HCT116 (cell line): ENCODE measurements at regions not wholly inside any gene's neighbourhood (a gene's known extent, or its start where the extent isn't known, plus 50 kb on each side); places are given as distances from the start of the nearest gene placed in this dataset.

Experiments used
- ATAC-seq: fragments of 200-7000 bp; cut with Tn5 transposase; 2 replicates; pipeline ENCODE4 v1.9.1; 2020; ENCODE audit warnings: mild to moderate bottlenecking, moderate library complexity
- BruUV-seq: library from RNA; stranded (reverse); fragments of 400-500 nt; replicated peaks from 2 replicates; lab custom pipeline; 2021; lab: Mats Ljungman, UMichigan
- CTCF ChIA-PET: fragments of 300-600 bp; sonication (Branson Sonifier 250); formaldehyde crosslinking; loops from one replicate; lab custom pipeline; 2021; ENCODE audit warnings: antibody characterized with exemption; lab: Charles Lee
- POLR2A ChIA-PET: fragments of 300-600, 350-600 bp; sonication (Branson Sonifier 250); formaldehyde crosslinking; loops from one replicate; lab custom pipeline; 2021; ENCODE audit warnings: antibody characterized with exemption; lab: Charles Lee
- RAD21 ChIA-PET, 2 experiments: fragments of 300-600 bp; sonication (Branson Sonifier 250); formaldehyde crosslinking; loops; one replicate each; lab custom pipeline; 2023; ENCODE audit warnings: low total read pairs in 2 of 2; ENCODE audit not compliant: uncharacterized antibody in 2 of 2, unreplicated experiment in 2 of 2, low non-redundant PET in 1 of 2; lab: Charles Lee
- DNase-seq: peaks from one replicate; pipeline ENCODE4 v3.0.0-alpha.2; 2010; ENCODE audit warnings: low read depth, low spot score
- H2AFZ ChIP-seq: fragments of 200-600 bp; shearing (Covaris generic), sonication (generic); 2 replicates; pipeline ENCODE4 v1.6.1; 2017; ENCODE audit warnings: low read depth, mixed run types, mixed read lengths, antibody characterized with exemption, low read length; ENCODE audit not compliant: poor library complexity, severe bottlenecking
- H3K27ac ChIP-seq: 2 replicates; pipeline ENCODE4 v1.5.1; 2012; ENCODE audit warnings: low read depth, low read length
- H3K27me3 ChIP-seq: fragments of 200-600 bp; sonication (generic); 2 replicates; pipeline ENCODE4 v1.6.1; 2016; ENCODE audit warnings: mixed run types, low read length, mixed read lengths; ENCODE audit not compliant: insufficient read depth
- H3K36me3 ChIP-seq, 2 experiments: fragments of 200-500 bp in 1 of 2; fragments of 200-600 bp in 1 of 2; sonication (Bioruptor generic) in 1 of 2; sonication (generic) in 1 of 2; 2 replicates each; pipeline versions ENCODE4 v1.5.1 to v1.6.1; 2014 to 2016; ENCODE audit warnings: low read length in 2 of 2, inconsistent platforms in 1 of 2, mixed read lengths in 1 of 2, mixed run types in 1 of 2; ENCODE audit not compliant: insufficient read depth in 2 of 2, control insufficient read depth in 1 of 2
- H3K4me1 ChIP-seq, 2 experiments: fragments of 200-600 bp in 1 of 2; sonication (generic) in 1 of 2; 2 replicates each; pipeline versions ENCODE4 v1.5.1 to v1.6.1; 2012 to 2017; ENCODE audit warnings: low read length in 2 of 2, inconsistent platforms in 1 of 2, mild to moderate bottlenecking in 1 of 2, mixed read lengths in 1 of 2, mixed run types in 1 of 2, moderate library complexity in 1 of 2; ENCODE audit not compliant: insufficient read depth in 2 of 2, control insufficient read depth in 1 of 2
- H3K4me2 ChIP-seq: fragments of 200-600 bp; sonication (generic); 2 replicates; pipeline ENCODE4 v1.6.1; 2017; ENCODE audit warnings: mixed run types, low read length, mixed read lengths
- H3K4me3 ChIP-seq, 2 experiments: fragments of 200-600 bp in 1 of 2; sonication (generic) in 1 of 2; replicated peaks in 1 of 2; 2 replicates each; pipeline ENCODE4 v1.5.1; 2011 to 2016; ENCODE audit warnings: low read length in 2 of 2, control low read depth in 1 of 2, low read depth in 1 of 2, mild to moderate bottlenecking in 1 of 2, mixed read lengths in 1 of 2, mixed run types in 1 of 2
- H3K79me2 ChIP-seq: fragments of 200-600 bp; sonication (generic); 2 replicates; pipeline ENCODE4 v1.6.1; 2017; ENCODE audit warnings: mild to moderate bottlenecking, mixed run types, low read length, moderate library complexity, mixed read lengths; ENCODE audit not compliant: insufficient read depth
- H3K9ac ChIP-seq: fragments of 200-600 bp; sonication (generic); 2 replicates; pipeline ENCODE4 v1.6.1; 2016; ENCODE audit warnings: low read length, mixed read lengths
- H3K9me2 ChIP-seq: fragments of 200-600 bp; sonication (generic), shearing (Covaris generic); 2 replicates; pipeline ENCODE4 v1.6.1; 2017; ENCODE audit warnings: mixed run types, mild to moderate bottlenecking, moderate library complexity; ENCODE audit not compliant: insufficient read depth
- H3K9me3 ChIP-seq, 2 experiments: fragments of 200-500 bp in 1 of 2; fragments of 200-600 bp in 1 of 2; sonication (Bioruptor generic) in 1 of 2; sonication (generic) in 1 of 2; 2 replicates each; pipeline ENCODE4 v1.6.1; 2014 to 2017; ENCODE audit warnings: low read length in 2 of 2, mixed read lengths in 2 of 2, inconsistent platforms in 1 of 2, low read depth in 1 of 2, mild to moderate bottlenecking in 1 of 2, mixed run types in 1 of 2, moderate library complexity in 1 of 2; ENCODE audit not compliant: control insufficient read depth in 1 of 2, insufficient read depth in 1 of 2
- H4K20me1 ChIP-seq: fragments of 200-600 bp; sonication (generic), shearing (Covaris generic); 2 replicates; pipeline ENCODE4 v1.6.1; 2017; ENCODE audit warnings: mixed run types, mild to moderate bottlenecking, moderate library complexity; ENCODE audit not compliant: insufficient read depth
- ATF3 ChIP-seq: IDR thresholded peaks from 2 replicates; pipeline ENCODE4 v1.6.1; 2012
- CBX3 ChIP-seq: IDR thresholded peaks from 2 replicates; pipeline ENCODE4 v1.6.1; 2012; ENCODE audit warnings: low read depth
- CEBPB ChIP-seq: IDR thresholded peaks from 2 replicates; pipeline ENCODE4 v1.6.1; 2012; ENCODE audit warnings: low read depth
- CTCF ChIP-seq, 3 experiments: fragments of 200-600 bp in 1 of 3; sonication (generic) in 1 of 3; IDR thresholded peaks in 2 of 3; conservative IDR thresholded peaks in 1 of 3; 2 replicates each; pipeline ENCODE4 v1.5.1; 2012 to 2017; ENCODE audit warnings: low read depth in 2 of 3, low read length in 2 of 3, antibody characterized with exemption in 1 of 3, borderline replicate concordance in 1 of 3, control low read depth in 1 of 3, mild to moderate bottlenecking in 1 of 3, mixed read lengths in 1 of 3, mixed run types in 1 of 3, moderate library complexity in 1 of 3; ENCODE audit not compliant: insufficient read depth in 1 of 3
- ELF1 ChIP-seq: IDR thresholded peaks from 2 replicates; pipeline ENCODE4 v1.6.1; 2012; ENCODE audit warnings: low read depth, borderline replicate concordance
- EZH2phosphoT487 ChIP-seq: fragments of 200-600 bp; IDR thresholded peaks from 2 replicates; pipeline ENCODE4 v1.6.1; 2018; ENCODE audit warnings: antibody characterized with exemption, borderline replicate concordance
- FOSL1 ChIP-seq: IDR thresholded peaks from 2 replicates; pipeline ENCODE4 v1.6.1; 2012; ENCODE audit warnings: low read depth
- JUND ChIP-seq: IDR thresholded peaks from 2 replicates; pipeline ENCODE4 v1.6.1; 2012
- MAX ChIP-seq: IDR thresholded peaks from 2 replicates; pipeline ENCODE4 v1.6.1; 2012
- POLR2AphosphoS5 ChIP-seq: IDR thresholded peaks from 2 replicates; pipeline ENCODE4 v1.6.1; 2011; ENCODE audit warnings: mild to moderate bottlenecking, low read depth, low read length, moderate library complexity
- RAD21 ChIP-seq: IDR thresholded peaks from 2 replicates; pipeline ENCODE4 v1.6.1; 2012; ENCODE audit warnings: low read depth, mild to moderate bottlenecking
- REST ChIP-seq: IDR thresholded peaks from 2 replicates; pipeline ENCODE4 v1.6.1; 2012; ENCODE audit warnings: low read depth
- SIN3A ChIP-seq: IDR thresholded peaks from 2 replicates; pipeline ENCODE4 v1.6.1; 2012; ENCODE audit warnings: low read depth
- YY1 ChIP-seq: IDR thresholded peaks from 2 replicates; pipeline ENCODE4 v1.6.1; 2011; ENCODE audit warnings: low read length, low read depth, moderate library complexity, mild to moderate bottlenecking; ENCODE audit not compliant: insufficient replicate concordance; ENCODE audit errors: extremely low read depth
- ZFX ChIP-seq: fragments of 450-650 bp; IDR thresholded peaks from 2 replicates; pipeline ENCODE4 v1.6.1; 2017
- intact Hi-C: fragments of 100-400 bp; cut with micrococcal nuclease; formaldehyde crosslinking; loops from 2 replicates; pipeline ENCODE4 v1.10.0; 2022

- Histone ChIP-seq H3K27me3 (no peaks in the 10 kb centered on the region), H4K20me1 (no peaks in the 10 kb centered on the region), H3K9me2 (no peaks in the 10 kb centered on the region), H3K36me3 (no peaks in the 10 kb centered on the region), H3K4me3 (no peak overlapping the region), H3K4me1 (peaks cover 0 to 13% of the 10 kb centered on the region in 2 experiments; a peak in 3 of 4 replicates), H3K4me2 (peak overlapping the region; percentile 20), H3K9ac (no peak overlapping the region), H2AFZ (no peak overlapping the region), H3K27ac (no peak overlapping the region), H3K9me3 (no peaks in the 10 kb centered on the region), H3K79me2 (no peaks in the 10 kb centered on the region)
- ChIA-PET RAD21 (no interaction called here), POLR2A (no interaction called here), CTCF (no interaction called here)
- ATAC-seq (peak; percentile 63; the same call in 1 of the 2 replicates), DNase-seq (no peak)
- intact Hi-C loops: no loop called here
- TF ChIP-seq SIN3A (no peak), MAX (no peak), RAD21 (no peak), CBX3 (no peak), JUND (no peak)
- BruUV-seq: no TSS peak
Observed at GRCh38 chr20:51258582-51259165, 235.8 kb upstream of the KCNG1 start.

- H3K27ac ChIP-seq: no peak overlapping the region
- H3K4me1 ChIP-seq: peaks cover 0 to 13% of the 10 kb centered on the region in 2 experiments; a peak in 3 of 4 replicates
- CTCF ChIA-PET: no interaction called here
- no peaks in the 10 kb centered on the region for H3K27me3 ChIP-seq
- H3K4me3 ChIP-seq: no peak overlapping the region
- no TSS peak for BruUV-seq
- H4K20me1 ChIP-seq: no peaks in the 10 kb centered on the region
- RAD21 ChIA-PET: no interaction called here
- ATAC-seq: no peak
- no peaks in the 10 kb centered on the region for H3K9me3 ChIP-seq
- intact Hi-C loops: no loop called here
- H3K9me2 ChIP-seq: no peaks in the 10 kb centered on the region
- H3K4me2 ChIP-seq: no peak overlapping the region
- H3K36me3 ChIP-seq: no peaks in the 10 kb centered on the region
- no peaks in the 10 kb centered on the region for H3K79me2 ChIP-seq
- no peak for DNase-seq
- H3K9ac ChIP-seq: no peak overlapping the region
- no peak overlapping the region for H2AFZ ChIP-seq
- POLR2A ChIA-PET: no interaction called here
- TF ChIP-seq CEBPB (no peak), MAX (no peak), POLR2AphosphoS5 (no peak), ZFX (no peak), EZH2phosphoT487 (no peak), RAD21 (no peak), ELF1 (no peak), ATF3 (no peak), REST (no peak), SIN3A (no peak), FOSL1 (no peak), CTCF (IDR thresholded peaks at IDR 0.05 in 2 of 3, conservative IDR thresholded peaks at IDR 0.05 in 1 of 3; ENCODE audit: borderline replicate concordance in 1 of 3, insufficient read depth in 1 of 3, low read depth in 2 of 3, low read length in 2 of 3) (no peak), CBX3 (no peak), YY1 (no peak)
Observed at GRCh38 chr20:51255417-51255816, 232.5 kb upstream of the KCNG1 start.
